MCF 10A (cell line): ENCODE measurements at regions not wholly inside any gene's neighbourhood (a gene's known extent, or its start where the extent isn't known, plus 50 kb on each side); places are given as distances from the start of the nearest gene placed in this dataset.

Experiments
- BruUV-seq: library from RNA; stranded (reverse); fragments of 400-500 nt; replicated peaks from 2 replicates; lab custom pipeline; 2021; lab: Mats Ljungman, UMichigan
- CTCF ChIA-PET: fragments of 300-600 bp; sonication (Branson Sonifier 250); formaldehyde crosslinking; extraction: SDS; loops from one replicate; lab custom pipeline; 2021; ENCODE audit warnings: antibody characterized with exemption, inconsistent platforms; lab: Yijun Ruan, JAX
- POLR2A ChIA-PET: fragments of 300-600, 350-650 bp; sonication (Branson Sonifier 250); formaldehyde crosslinking; extraction: SDS; loops from one replicate; lab custom pipeline; 2020; ENCODE audit warnings: antibody characterized with exemption, inconsistent platforms; lab: Yijun Ruan, JAX
- DNase-seq: peaks from one replicate; pipeline ENCODE4 v3.0.0-alpha.2; 2018; ENCODE audit not compliant: unreplicated experiment
- H3K27ac Mint-ChIP-seq: one replicate; pipeline ENCODE4 v1.8.0; 2022; ENCODE audit warnings: mild to moderate bottlenecking, low read depth, mixed read lengths; ENCODE audit not compliant: unreplicated experiment
- H3K27me3 Mint-ChIP-seq: one replicate; pipeline ENCODE4 v1.8.0; 2022; ENCODE audit warnings: mixed read lengths; ENCODE audit not compliant: insufficient read depth, unreplicated experiment
- H3K36me3 Mint-ChIP-seq: one replicate; pipeline ENCODE4 v1.8.0; 2022; ENCODE audit warnings: mild to moderate bottlenecking, moderate library complexity, mixed read lengths; ENCODE audit not compliant: insufficient read depth, unreplicated experiment
- H3K4me1 Mint-ChIP-seq: one replicate; pipeline ENCODE4 v1.8.0; 2022; ENCODE audit warnings: mixed read lengths; ENCODE audit not compliant: insufficient read depth, unreplicated experiment
- H3K4me3 Mint-ChIP-seq: one replicate; pipeline ENCODE4 v1.8.0; 2022; ENCODE audit warnings: mild to moderate bottlenecking, moderate library complexity, mixed read lengths; ENCODE audit not compliant: unreplicated experiment
- H3K9me3 Mint-ChIP-seq: one replicate; pipeline ENCODE4 v1.8.0; 2022; ENCODE audit warnings: mixed read lengths; ENCODE audit not compliant: unreplicated experiment
- intact Hi-C: fragments of 100-400 bp; cut with micrococcal nuclease; formaldehyde crosslinking; loops from 2 replicates; pipeline ENCODE4 v1.14.1; 2022
- TF ChIP-seq, protein P1 (sequence below): fragments of 200-600 bp; IDR thresholded peaks from one replicate; pipeline ENCODE4 v1.8.0; 2022; ENCODE audit warnings: antibody characterized with exemption, mild to moderate bottlenecking; ENCODE audit not compliant: unreplicated experiment

DNA sequence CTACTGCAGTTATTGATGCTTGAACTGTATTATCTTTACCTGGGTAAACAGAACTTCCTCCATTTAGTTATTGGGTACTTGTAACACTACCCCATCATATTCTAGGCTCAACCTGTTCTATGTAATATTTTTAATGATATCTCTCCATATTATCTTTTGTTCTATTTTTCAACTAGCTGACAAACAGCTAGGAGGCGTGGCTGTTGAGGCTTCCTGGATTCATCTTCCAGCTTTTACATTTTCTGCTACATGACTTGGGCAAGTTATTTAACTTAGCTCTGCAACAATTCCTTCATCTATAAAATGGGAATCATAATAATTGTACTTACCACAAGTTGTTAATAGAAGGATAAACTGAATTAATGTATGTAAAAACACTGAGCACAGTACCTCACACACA lies 349.3 kb downstream of the PTTG2 start:
- intact Hi-C loops: no loop called here
- DNase-seq: no peak
- no peak overlapping the region for H3K4me3 Mint-ChIP-seq

GRCh38 chr4:38310446-38311043 lies 350.3 kb downstream of the PTTG2 start:
- TF ChIP-seq, protein P1, sequence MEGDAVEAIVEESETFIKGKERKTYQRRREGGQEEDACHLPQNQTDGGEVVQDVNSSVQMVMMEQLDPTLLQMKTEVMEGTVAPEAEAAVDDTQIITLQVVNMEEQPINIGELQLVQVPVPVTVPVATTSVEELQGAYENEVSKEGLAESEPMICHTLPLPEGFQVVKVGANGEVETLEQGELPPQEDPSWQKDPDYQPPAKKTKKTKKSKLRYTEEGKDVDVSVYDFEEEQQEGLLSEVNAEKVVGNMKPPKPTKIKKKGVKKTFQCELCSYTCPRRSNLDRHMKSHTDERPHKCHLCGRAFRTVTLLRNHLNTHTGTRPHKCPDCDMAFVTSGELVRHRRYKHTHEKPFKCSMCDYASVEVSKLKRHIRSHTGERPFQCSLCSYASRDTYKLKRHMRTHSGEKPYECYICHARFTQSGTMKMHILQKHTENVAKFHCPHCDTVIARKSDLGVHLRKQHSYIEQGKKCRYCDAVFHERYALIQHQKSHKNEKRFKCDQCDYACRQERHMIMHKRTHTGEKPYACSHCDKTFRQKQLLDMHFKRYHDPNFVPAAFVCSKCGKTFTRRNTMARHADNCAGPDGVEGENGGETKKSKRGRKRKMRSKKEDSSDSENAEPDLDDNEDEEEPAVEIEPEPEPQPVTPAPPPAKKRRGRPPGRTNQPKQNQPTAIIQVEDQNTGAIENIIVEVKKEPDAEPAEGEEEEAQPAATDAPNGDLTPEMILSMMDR: no peak
- Mint-ChIP-seq H3K4me1 (peaks cover 45% of the 10 kb centered on the region), H3K27ac (peak overlapping the region; percentile 49), H3K9me3 (peaks cover 7% of the 10 kb centered on the region), H3K36me3 (no peaks in the 10 kb centered on the region), H3K27me3 (no peaks in the 10 kb centered on the region), H3K4me3 (no peak overlapping the region)
- intact Hi-C loops: no loop called here
- ChIA-PET CTCF (interaction anchor here (0.8 to 1.5 kb wide), 6 partner anchors 9 to 365 kb away, joined by 3 to 4 read pairs (median 4); no protein-coding TSS in a partner anchor), POLR2A (interaction anchor here (0.6 to 0.9 kb wide), 2 partner anchors 9 to 229 kb away, joined by 3 to 5 read pairs; no protein-coding TSS in a partner anchor)
- no TSS peak for BruUV-seq
- no peak for DNase-seq

More for the DNA sequence above, 349.3 kb downstream of the PTTG2 start:
- CTCF ChIA-PET: interaction anchor here (0.6 to 1.5 kb wide), 6 partner anchors 10 to 419 kb away, joined by 3 to 5 read pairs (median 3); no protein-coding TSS in a partner anchor
- TF ChIP-seq, protein P1: no peak
- Mint-ChIP-seq H3K27ac (peak overlapping the region; percentile 61), H3K9me3 (peaks cover 7% of the 10 kb centered on the region), H3K27me3 (no peaks in the 10 kb centered on the region), H3K4me1 (peaks cover 37% of the 10 kb centered on the region), H3K36me3 (no peaks in the 10 kb centered on the region)
- POLR2A ChIA-PET: interaction anchor here (0.6 kb wide), 2 partner anchors 11 to 62 kb away, joined by 3 read pairs; no protein-coding TSS in a partner anchor
- no TSS peak for BruUV-seq

- CTCF ChIA-PET: interaction anchor here (0.6 to 1.5 kb wide), 8 partner anchors 8 to 364 kb away, joined by 3 to 4 read pairs (median 3); no protein-coding TSS in a partner anchor
- no TSS peak for BruUV-seq
- no peaks in the 10 kb centered on the region for H3K36me3 Mint-ChIP-seq
- no peak for DNase-seq
- no peak overlapping the region for H3K4me3 Mint-ChIP-seq
- H3K4me1 Mint-ChIP-seq: peaks cover 45% of the 10 kb centered on the region
- TF ChIP-seq, protein P1: no peak
- intact Hi-C loops: no loop called here
- H3K9me3 Mint-ChIP-seq: peaks cover 7% of the 10 kb centered on the region
- H3K27ac Mint-ChIP-seq: peak overlapping the region; percentile 49
- no peaks in the 10 kb centered on the region for H3K27me3 Mint-ChIP-seq
- POLR2A ChIA-PET: interaction anchor here (0.7 kb wide), 1 partner anchor 128 kb away, joined by 3 read pairs; no protein-coding TSS in a partner anchor
Observed at GRCh38 chr4:38311495-38312126, 351.4 kb downstream of the PTTG2 start.

- Mint-ChIP-seq H3K9me3 (peaks cover 7% of the 10 kb centered on the region), H3K4me3 (no peak overlapping the region), H3K4me1 (peaks cover 47% of the 10 kb centered on the region), H3K36me3 (no peaks in the 10 kb centered on the region), H3K27ac (peak overlapping the region; percentile 44), H3K27me3 (no peaks in the 10 kb centered on the region)
- DNase-seq: peak; percentile 39
- CTCF ChIA-PET: interaction anchor here (0.5 to 3.2 kb wide), 7 partner anchors 9 to 306 kb away, joined by 3 to 29 read pairs (median 3); no protein-coding TSS in a partner anchor
- POLR2A ChIA-PET: interaction anchor here (0.7 to 12.4 kb wide), 4 partner anchors 10 to 356 kb away, joined by 3 to 192 read pairs (median 4); no protein-coding TSS in a partner anchor
- TF ChIP-seq, protein P1: no peak
- no TSS peak for BruUV-seq
- intact Hi-C loops: no loop called here
Observed at GRCh38 chr4:38313175-38313574, 350.8 kb upstream of the KLF3 start.
